H1 (cell line): ENCODE measurements at regions not wholly inside any gene's neighbourhood (a gene's known extent, or its start where the extent isn't known, plus 50 kb on each side); places are given as distances from the start of the nearest gene placed in this dataset.
A peak's percentile ranks its signal among the peaks of the same experiment; 100 is the strongest.

Source experiments
- CTCF ChIA-PET: fragments of 300-600 bp; sonication (Branson Sonifier 250); formaldehyde crosslinking; loops from one replicate; lab custom pipeline; 2021; ENCODE audit not compliant: partially characterized antibody; lab: Charles Lee
- POLR2A ChIA-PET: fragments of 300-600 bp; sonication (Branson Sonifier 250); formaldehyde crosslinking; loops from one replicate; lab custom pipeline; 2021; ENCODE audit warnings: inconsistent platforms; ENCODE audit not compliant: partially characterized antibody; lab: Charles Lee
- DNase-seq, 2 experiments: peaks; one replicate each; pipeline versions ENCODE4 v3.0.0 to v3.0.0-alpha.2; 2010 to 2022; ENCODE audit warnings: low spot score in 2 of 2, low read depth in 1 of 2, mixed read lengths in 1 of 2
- FAIRE-seq: peaks from 2 replicates; lab custom pipeline; 2011; peaks lifted over from hg19 to GRCh38; lab: Jason Lieb, UNC
- H2AFZ ChIP-seq: 2 replicates; pipeline ENCODE4 v1.8.1; 2012; ENCODE audit warnings: low read length, inconsistent platforms
- H2AK5ac ChIP-seq: 2 replicates; pipeline ENCODE4 v1.6.1; 2013; ENCODE audit warnings: low read depth, low read length
- H2BK120ac ChIP-seq: replicated peaks from 2 replicates; pipeline ENCODE3; 2013; ENCODE audit warnings: low read depth, low read length, inconsistent platforms
- H2BK12ac ChIP-seq: 2 replicates; pipeline ENCODE4 v1.6.1; 2013; ENCODE audit warnings: low read depth, low read length
- H2BK15ac ChIP-seq: 2 replicates; pipeline ENCODE4 v1.6.1; 2013; ENCODE audit warnings: low read length
- H2BK20ac ChIP-seq: 2 replicates; pipeline ENCODE4 v1.6.1; 2013; ENCODE audit warnings: low read length
- H2BK5ac ChIP-seq: 2 replicates; pipeline ENCODE4 v1.6.1; 2013; ENCODE audit warnings: low read depth, low read length
- H3K14ac ChIP-seq: 2 replicates; pipeline ENCODE4 v1.6.1; 2013; ENCODE audit warnings: inconsistent platforms; ENCODE audit not compliant: insufficient read length
- H3K18ac ChIP-seq: 2 replicates; pipeline ENCODE4 v1.6.1; 2013; ENCODE audit warnings: low read length; ENCODE audit errors: extremely low read depth
- H3K23ac ChIP-seq: 2 replicates; pipeline ENCODE4 v1.6.1; 2013; ENCODE audit warnings: inconsistent platforms; ENCODE audit not compliant: insufficient read length
- H3K23me2 ChIP-seq: 2 replicates; pipeline ENCODE4 v1.6.1; 2013; ENCODE audit warnings: low read depth, low read length
- H3K27ac ChIP-seq: 2 replicates; pipeline ENCODE4 v1.6.1; 2011; ENCODE audit warnings: low read depth, low read length, inconsistent platforms
- H3K27me3 ChIP-seq, 4 experiments: replicated peaks in 1 of 4; 1 replicate in 1 of 4; 2 replicates in 3 of 4; pipeline versions ENCODE4 v1.6.1 to v1.8.1; 2011 to 2013; ENCODE audit warnings: low read length in 3 of 4, mild to moderate bottlenecking in 3 of 4, inconsistent platforms in 2 of 4, mixed read lengths in 2 of 4, moderate library complexity in 1 of 4; ENCODE audit not compliant: control insufficient read depth in 3 of 4, insufficient read depth in 3 of 4; ENCODE audit errors: extremely low read depth in 1 of 4
- H3K36me3 ChIP-seq, 4 experiments: 2 replicates each; pipeline versions ENCODE4 v1.6.1 to v1.8.1; 2011 to 2013; ENCODE audit warnings: mild to moderate bottlenecking in 4 of 4, low read length in 3 of 4, moderate library complexity in 2 of 4, control low read depth in 1 of 4, inconsistent platforms in 1 of 4; ENCODE audit not compliant: insufficient read depth in 4 of 4, control insufficient read depth in 2 of 4
- H3K4ac ChIP-seq: replicated peaks from 2 replicates; pipeline ENCODE3; 2013; ENCODE audit warnings: low read length, low read depth, mixed read lengths, inconsistent platforms; ENCODE audit not compliant: insufficient read length
- H3K4me1 ChIP-seq, 4 experiments: replicated peaks in 1 of 4; 1 replicate in 1 of 4; 2 replicates in 3 of 4; pipeline versions ENCODE4 v1.6.1 to v1.8.1; 2011 to 2013; ENCODE audit warnings: low read length in 3 of 4, inconsistent platforms in 2 of 4, mixed read lengths in 1 of 4; ENCODE audit not compliant: insufficient read depth in 4 of 4, control insufficient read depth in 3 of 4
- H3K4me2 ChIP-seq, 2 experiments: 2 replicates each; pipeline versions ENCODE4 v1.6.1 to v1.8.1; 2011 to 2013; ENCODE audit warnings: low read depth in 2 of 2, low read length in 2 of 2, control low read depth in 1 of 2, inconsistent platforms in 1 of 2, mild to moderate bottlenecking in 1 of 2; ENCODE audit not compliant: insufficient read depth in 1 of 2
- H3K4me3 ChIP-seq, 4 experiments: fragments of 200-600, 300-600 bp in 1 of 4; sonication (generic), shearing (Covaris generic), sonication (Bioruptor Twin) in 1 of 4; 2 replicates each; pipeline versions ENCODE4 v1.5.1 to v1.8.1; 2011 to 2016; ENCODE audit warnings: low read length in 4 of 4, low read depth in 3 of 4, control low read depth in 2 of 4, inconsistent platforms in 2 of 4, mild to moderate bottlenecking in 2 of 4, mixed read lengths in 1 of 4, moderate library complexity in 1 of 4; ENCODE audit not compliant: insufficient read depth in 2 of 4; ENCODE audit errors: extremely low read depth in 1 of 4
- H3K56ac ChIP-seq: replicated peaks from 2 replicates; pipeline ENCODE3; 2013; ENCODE audit warnings: low read depth, mild to moderate bottlenecking, mixed read lengths, low read length, inconsistent platforms; ENCODE audit not compliant: insufficient read length
- H3K79me1 ChIP-seq: 2 replicates; pipeline ENCODE4 v1.6.1; 2013; ENCODE audit warnings: low read depth, low read length, control low read depth
- H3K79me2 ChIP-seq, 2 experiments: 2 replicates each; pipeline versions ENCODE4 v1.6.1 to v1.8.1; 2012 to 2013; ENCODE audit warnings: low read length in 2 of 2, mild to moderate bottlenecking in 2 of 2, inconsistent platforms in 1 of 2; ENCODE audit not compliant: insufficient read depth in 2 of 2, control insufficient read depth in 1 of 2
- H3K9ac ChIP-seq, 4 experiments: replicated peaks in 1 of 4; 1 replicate in 1 of 4; 2 replicates in 3 of 4; pipeline versions ENCODE4 v1.6.1 to v1.8.1; 2011 to 2013; ENCODE audit warnings: low read depth in 3 of 4, low read length in 3 of 4, control low read depth in 2 of 4, mild to moderate bottlenecking in 2 of 4, moderate library complexity in 2 of 4, inconsistent platforms in 1 of 4; ENCODE audit errors: extremely low read depth in 1 of 4
- H3K9me3 ChIP-seq, 2 experiments: 2 replicates each; pipeline versions ENCODE4 v1.6.1 to v1.8.1; 2012 to 2013; ENCODE audit warnings: mild to moderate bottlenecking in 2 of 2, moderate library complexity in 2 of 2, control low read depth in 1 of 2, inconsistent platforms in 1 of 2, low read depth in 1 of 2, low read length in 1 of 2, mixed read lengths in 1 of 2; ENCODE audit not compliant: insufficient read depth in 2 of 2
- H4K20me1 ChIP-seq, 2 experiments: replicated peaks in 1 of 2; 2 replicates each; pipeline versions ENCODE3 to v1.8.1; 2011 to 2013; ENCODE audit warnings: inconsistent platforms in 2 of 2, low read length in 2 of 2, mild to moderate bottlenecking in 1 of 2; ENCODE audit not compliant: insufficient read depth in 2 of 2, control insufficient read depth in 1 of 2
- H4K5ac ChIP-seq: 2 replicates; pipeline ENCODE4 v1.6.1; 2013; ENCODE audit warnings: low read length, low read depth, mixed read lengths, inconsistent platforms; ENCODE audit not compliant: insufficient read length
- H4K8ac ChIP-seq: 2 replicates; pipeline ENCODE4 v1.8.0; 2013; ENCODE audit warnings: mild to moderate bottlenecking, moderate library complexity, low read length, inconsistent platforms; ENCODE audit not compliant: insufficient read depth; ENCODE audit errors: extremely low read depth
- H4K91ac ChIP-seq: replicated peaks from 2 replicates; pipeline ENCODE3; 2013; ENCODE audit warnings: low read length, mixed read lengths, inconsistent platforms; ENCODE audit not compliant: insufficient read length
- CBX5 ChIP-seq: fragments of 300-800, 300-1000 bp; sonication (generic); IDR thresholded peaks from 2 replicates; pipeline ENCODE4 v1.7.1; 2016; ENCODE audit warnings: antibody characterized with exemption, low read length, low read depth
- CHD2 ChIP-seq: IDR thresholded peaks from 2 replicates; pipeline ENCODE4 v1.6.1; 2012; ENCODE audit warnings: low read length, improper control_type of control experiment
- E2F6 ChIP-seq: IDR thresholded peaks from 2 replicates; pipeline ENCODE4 v1.6.1; 2012; ENCODE audit warnings: inconsistent platforms
- EZH2 ChIP-seq: fragments of 200-600 bp; sonication (generic); IDR thresholded peaks from 2 replicates; pipeline ENCODE4 v1.7.1; 2012; ENCODE audit warnings: low read depth, mild to moderate bottlenecking, moderate library complexity, low read length, inconsistent platforms; ENCODE audit not compliant: severe bottlenecking
- GTF2F1 ChIP-seq: IDR thresholded peaks from 2 replicates; pipeline ENCODE4 v1.6.1; 2012; ENCODE audit warnings: low read depth, low read length, improper control_type of control experiment, borderline replicate concordance
- JUN ChIP-seq: IDR thresholded peaks from 2 replicates; pipeline ENCODE4 v1.6.1; 2011; ENCODE audit warnings: low read depth, mild to moderate bottlenecking, improper control_type of control experiment, low read length
- SIN3A ChIP-seq, 2 experiments: IDR thresholded peaks in 1 of 2; conservative IDR thresholded peaks in 1 of 2; 2 replicates each; pipeline ENCODE4 v1.6.1; 2011 to 2012; ENCODE audit warnings: low read length in 2 of 2, improper control_type of control experiment in 1 of 2, low read depth in 1 of 2, mild to moderate bottlenecking in 1 of 2
- SIX5 ChIP-seq: IDR thresholded peaks from 2 replicates; pipeline ENCODE4 v1.6.1; 2011; ENCODE audit warnings: mild to moderate bottlenecking, low read depth, low read length
- ZNF274 ChIP-seq: IDR thresholded peaks from 2 replicates; pipeline ENCODE4 v1.7.0; 2012; ENCODE audit warnings: low read length, borderline replicate concordance; ENCODE audit errors: extremely low read depth
- WGBS, 2 experiments: shearing (Covaris generic) in 1 of 2; methylation state at CpG; one replicate each; pipeline versions ENCODE4 v1.1.6 to v1.1.7; 2013 to 2015; ENCODE audit warnings: low lambda C conversion rate in 2 of 2, mixed read lengths in 2 of 2, inconsistent platforms in 1 of 2, low coverage in 1 of 2, missing lambda C conversion rate in 1 of 2; ENCODE audit not compliant: insufficient replicate concordance in 2 of 2, insufficient coverage in 1 of 2, insufficient read length in 1 of 2; ENCODE audit errors: extremely low coverage in 1 of 2, missing lambda C conversion rate in 1 of 2; 5-methylcytosine and 5-hydroxymethylcytosine counted together

DNA sequence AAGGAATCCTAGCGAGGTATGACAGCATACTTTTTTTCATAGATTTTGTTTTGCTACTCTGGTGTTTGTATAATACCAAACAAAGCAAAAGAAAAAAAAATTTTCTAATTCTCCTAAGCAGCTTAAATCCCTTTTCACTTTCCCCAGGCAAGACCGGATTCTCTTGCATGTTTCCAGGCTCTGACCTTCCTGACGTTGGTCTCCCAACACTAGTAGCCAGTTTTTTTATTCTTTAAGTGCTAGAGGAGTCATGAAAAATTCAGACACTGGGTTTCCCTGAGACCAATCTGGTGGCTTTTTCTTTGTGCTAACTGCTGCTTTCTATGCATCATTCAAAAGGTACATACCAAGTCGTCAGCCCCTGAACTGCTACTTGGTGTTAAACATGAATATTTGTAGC lies 111.4 kb downstream of the ZNF326 start:
- Histone ChIP-seq H4K8ac (no peak overlapping the region), H3K4me1 (no peaks in the 10 kb centered on the region; a peak in 1 of 7 replicates), H3K79me1 (no peaks in the 10 kb centered on the region), H2BK120ac (no peak overlapping the region), H3K27me3 (no peaks in the 10 kb centered on the region), H3K79me2 (no peaks in the 10 kb centered on the region), H3K23me2 (no peaks in the 10 kb centered on the region), H3K4me3 (no peak overlapping the region), H3K27ac (no peak overlapping the region), H3K14ac (no peak overlapping the region), H2AFZ (no peak overlapping the region), H3K4me2 (no peak overlapping the region), H2AK5ac (no peak overlapping the region), H3K18ac (no peak overlapping the region), H4K5ac (no peak overlapping the region), H2BK15ac (no peak overlapping the region), H2BK12ac (no peak overlapping the region), H2BK5ac (no peak overlapping the region), H4K20me1 (no peaks in the 10 kb centered on the region), H3K56ac (no peak overlapping the region), H3K36me3 (no peaks in the 10 kb centered on the region), H4K91ac (no peak overlapping the region), H3K4ac (no peak overlapping the region), H2BK20ac (no peak overlapping the region), H3K23ac (no peak overlapping the region), H3K9me3 (no peaks in the 10 kb centered on the region), H3K9ac (no peak overlapping the region)
- FAIRE-seq, result peak; percentile 28
- DNase-seq, result no peak
- 83% methylated on average over 4 of the region's 4 CpGs; no CpG with 5 or more reads in 1 of the 2 experiments for WGBS, 2 experiments
- POLR2A ChIA-PET, result interaction anchor here (0.7 kb wide), 1 partner anchor 79 kb away, joined by 3 read pairs; no protein-coding TSS in a partner anchor
- TF ChIP-seq JUN (no peak), CHD2 (no peak), GTF2F1 (no peak), E2F6 (no peak), SIN3A (conservative IDR thresholded peaks at IDR 0.05 in 1 of 2, IDR thresholded peaks at IDR 0.05 in 1 of 2; ENCODE audit: low read depth in 1 of 2, low read length in 2 of 2) (no peak), EZH2 (no peak), CBX5 (no peak), ZNF274 (no peak), SIX5 (no peak)
- CTCF ChIA-PET, result interaction anchor here (0.6 to 5.9 kb wide), 7 partner anchors 8 to 509 kb away, joined by 3 to 29 read pairs (median 4); no protein-coding TSS in a partner anchor
